Right lobe of liver (tissue), 6 donors: ENCODE measurements at regions not wholly inside any gene's neighbourhood (a gene's known extent, or its start where the extent isn't known, plus 50 kb on each side); places are given as distances from the start of the nearest gene placed in this dataset.

Experiments
- ATAC-seq, 4 donors: fragments of 200-7000 bp; cut with Tn5 transposase; one replicate each; pipeline ENCODE4 v1.9.1; 2020; ENCODE audit warnings: mild to moderate bottlenecking in 4 of 4, moderate library complexity in 4 of 4
- DNase-seq, 3 donors: peaks; one replicate each; pipeline ENCODE4 v3.0.0-alpha.2; 2020
- H3K27ac ChIP-seq, 3 donors: fragments of 200-600 bp; one replicate each; pipeline ENCODE4 v1.8.0; 2022
- H3K27me3 ChIP-seq, 2 donors: fragments of 200-600 bp; one replicate each; pipeline ENCODE4 v1.8.0; 2022
- H3K36me3 ChIP-seq, 4 donors: fragments of 200-600 bp; sonication (generic) in 1 of 4; one replicate each; pipeline versions ENCODE4 v1.5.1 to v1.8.0; 2017 to 2022; ENCODE audit warnings: control low read depth in 1 of 4
- H3K4me1 ChIP-seq, 4 donors: fragments of 200-600 bp; sonication (generic) in 1 of 4; one replicate each; pipeline versions ENCODE4 v1.5.1 to v1.8.0; 2017 to 2022; ENCODE audit warnings: control low read depth in 1 of 4
- H3K4me3 ChIP-seq, 3 donors: fragments of 200-600 bp; one replicate each; pipeline ENCODE4 v1.8.0; 2022
- H3K9me3 ChIP-seq, 4 donors: fragments of 200-600 bp; sonication (generic) in 1 of 4; one replicate each; pipeline versions ENCODE4 v1.5.1 to v1.8.0; 2017 to 2022; ENCODE audit warnings: control low read depth in 1 of 4
- CTCF ChIP-seq, 4 donors: fragments of 200-600 bp in 3 of 4; fragments of 450-650 bp in 1 of 4; IDR thresholded peaks; one replicate each; pipeline versions ENCODE4 v1.5.1 to v1.8.0; 2016 to 2022; ENCODE audit warnings: antibody characterized with exemption in 4 of 4, mild to moderate bottlenecking in 2 of 4
- POLR2A ChIP-seq: fragments of 450-650 bp; IDR thresholded peaks from one replicate; pipeline ENCODE4 v1.6.1; 2017; ENCODE audit warnings: antibody characterized with exemption, mild to moderate bottlenecking
- whole genome bisulfite sequencing: methylation state at CpG from one replicate; pipeline ENCODE4 v1.1.6; 2018; ENCODE audit warnings: low coverage, low lambda C conversion rate; ENCODE audit not compliant: insufficient coverage; ENCODE audit errors: missing lambda C conversion rate; 5-methylcytosine and 5-hydroxymethylcytosine counted together
- intact Hi-C, 2 donors: fragments of 100-400 bp; cut with DNase I; formaldehyde crosslinking; loops; one replicate each; pipeline versions ENCODE4 v1.11.2 to v1.14.1; 2022
- donor health status: DM: no; HTN: yes; CAD: no.
- donor health status: DM: no; HTN: no; CAD: no.
- donor health status: DM: no; HTN: no; CAD: no.
- donor health status: DM: no; HTN: yes; CAD: no.
- donor health status: DM: no; HTN: yes; CAD: no.

- no peak for DNase-seq
- Histone ChIP-seq H3K9me3 (no peaks in the 10 kb centered on the region), H3K27ac (no peak overlapping the region), H3K4me1 (no peaks in the 10 kb centered on the region), H3K36me3 (no peaks in the 10 kb centered on the region), H3K4me3 (no peak overlapping the region), H3K27me3 (no peaks in the 10 kb centered on the region)
- no peak for TF ChIP-seq CTCF (IDR thresholded peaks at IDR 0.05)
- TF ChIP-seq POLR2A = no peak
- no peak for ATAC-seq
- WGBS = 66% methylated on average over 3 of the region's 3 CpGs
- intact Hi-C loops = no loop called here
Measured at GRCh38 chr4:19780871-19781270, 470.8 kb upstream of the SLIT2 start.

DNA sequence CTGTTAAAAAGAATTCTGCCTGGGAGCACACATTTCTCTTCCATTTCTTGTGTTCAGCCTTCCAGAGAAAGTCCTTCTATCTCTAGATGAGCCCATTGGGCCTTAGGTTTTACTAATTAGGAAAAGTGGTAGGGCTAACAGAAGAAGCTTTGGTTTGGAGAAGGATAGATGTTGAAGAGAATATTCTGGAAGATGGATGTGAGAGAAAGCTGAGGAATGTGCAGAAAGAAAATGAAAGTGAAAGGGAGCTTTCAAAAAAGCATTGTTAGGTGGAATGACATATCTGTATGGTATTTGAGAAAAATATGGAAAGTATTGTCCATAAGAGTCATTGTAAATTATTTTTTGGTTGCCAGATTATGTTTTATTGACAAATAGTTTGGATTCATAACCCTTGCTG lies 474.8 kb upstream of the SLIT2 start:
- Histone ChIP-seq H3K9me3 (no peaks in the 10 kb centered on the region), H3K4me1 (no peaks in the 10 kb centered on the region), H3K27ac (no peak overlapping the region), H3K27me3 (no peaks in the 10 kb centered on the region), H3K36me3 (no peaks in the 10 kb centered on the region), H3K4me3 (no peak overlapping the region)
- DNase-seq (no peak), ATAC-seq (no peak)
- no peak for TF ChIP-seq POLR2A
- TF ChIP-seq CTCF (IDR thresholded peaks at IDR 0.05) = no peak
- intact Hi-C loops = no loop called here

DNA sequence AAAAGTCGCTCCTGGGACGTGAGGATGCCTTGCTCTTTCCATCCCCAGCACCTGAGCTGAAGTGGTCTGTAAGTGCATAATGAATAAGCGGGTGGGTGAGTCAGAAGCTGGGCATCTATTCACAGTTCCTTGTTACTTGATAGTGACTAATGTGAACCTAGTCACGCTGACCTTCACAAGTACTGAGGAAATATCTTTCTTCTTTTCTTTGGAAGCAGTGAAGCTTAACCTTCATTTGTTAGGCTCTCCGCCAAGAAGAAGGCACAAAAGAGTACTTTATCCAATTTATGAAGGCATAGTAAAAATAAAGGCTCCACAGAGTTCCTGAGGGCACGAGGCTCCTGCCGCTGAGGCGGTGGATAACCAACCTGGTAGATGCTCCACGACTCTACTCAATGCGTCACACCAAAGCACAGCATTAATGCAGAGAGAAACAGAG lies 475.7 kb upstream of the SLIT2 start:
- WGBS = 84% methylated on average over 10 of the region's 10 CpGs
- Histone ChIP-seq H3K4me1 (no peaks in the 10 kb centered on the region), H3K27ac (no peak overlapping the region), H3K27me3 (no peaks in the 10 kb centered on the region), H3K9me3 (no peaks in the 10 kb centered on the region), H3K36me3 (no peaks in the 10 kb centered on the region), H3K4me3 (no peak overlapping the region)
- no peak for ATAC-seq
- TF ChIP-seq POLR2A (no peak), CTCF (IDR thresholded peaks at IDR 0.05) (no peak)
- intact Hi-C loops = no loop called here
- DNase-seq = no peak

- no peak for ATAC-seq
- H3K9me3 ChIP-seq = no peaks in the 10 kb centered on the region
- no peaks in the 10 kb centered on the region for H3K4me1 ChIP-seq
- intact Hi-C loops = no loop called here
- TF ChIP-seq CTCF (IDR thresholded peaks at IDR 0.05) = no peak
- TF ChIP-seq POLR2A = no peak
- no peaks in the 10 kb centered on the region for H3K27me3 ChIP-seq
- H3K27ac ChIP-seq = no peak overlapping the region
- H3K4me3 ChIP-seq = no peak overlapping the region
- DNase-seq = no peak
- 63% methylated on average over 2 of the region's 2 CpGs for WGBS
- no peaks in the 10 kb centered on the region for H3K36me3 ChIP-seq
Measured at GRCh38 chr4:19774690-19775256, 476.9 kb upstream of the SLIT2 start.

GRCh38 chr4:19772581-19772980 lies 479.1 kb upstream of the SLIT2 start:
- Histone ChIP-seq H3K36me3 (no peaks in the 10 kb centered on the region), H3K27ac (no peak overlapping the region), H3K4me1 (no peaks in the 10 kb centered on the region), H3K27me3 (no peaks in the 10 kb centered on the region), H3K4me3 (no peak overlapping the region), H3K9me3 (no peaks in the 10 kb centered on the region)
- DNase-seq (no peak), ATAC-seq (no peak)
- no peak for TF ChIP-seq CTCF (IDR thresholded peaks at IDR 0.05)
- TF ChIP-seq POLR2A = no peak
- WGBS = 35% methylated on average over 1 of the region's 1 CpG
- intact Hi-C loops = no loop called here
